ENCODE measurements at regions not wholly inside any gene's neighbourhood (a gene's known extent, or its start where the extent isn't known, plus 50 kb on each side); places are given as distances from the start of the nearest gene placed in this dataset.

DNA sequence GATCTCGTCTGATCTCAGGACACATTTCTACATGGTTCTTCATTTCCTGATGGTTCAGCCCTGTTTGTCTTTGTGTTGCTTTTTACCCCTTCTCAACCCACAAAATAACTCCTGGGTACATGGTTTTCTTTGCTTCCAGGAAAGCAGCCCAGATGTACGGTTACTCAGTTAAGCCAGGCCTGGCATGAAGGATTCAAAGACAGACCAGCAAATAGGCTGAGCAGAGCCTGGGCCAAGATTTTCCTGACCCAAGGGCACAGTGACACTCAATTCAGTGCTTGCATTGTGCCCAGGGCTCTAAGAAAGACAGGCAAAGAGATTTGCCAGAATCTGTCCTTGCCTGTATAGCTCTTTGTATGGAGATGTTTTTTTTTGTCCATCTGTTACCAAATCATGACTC is 340.8 kb upstream of the KIAA1217 start (continued):
- TF ChIP-seq, protein P1, sequence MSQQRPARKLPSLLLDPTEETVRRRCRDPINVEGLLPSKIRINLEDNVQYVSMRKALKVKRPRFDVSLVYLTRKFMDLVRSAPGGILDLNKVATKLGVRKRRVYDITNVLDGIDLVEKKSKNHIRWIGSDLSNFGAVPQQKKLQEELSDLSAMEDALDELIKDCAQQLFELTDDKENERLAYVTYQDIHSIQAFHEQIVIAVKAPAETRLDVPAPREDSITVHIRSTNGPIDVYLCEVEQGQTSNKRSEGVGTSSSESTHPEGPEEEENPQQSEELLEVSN (IDR thresholded peaks at IDR 0.05) = no peak
- TF ChIP-seq, protein P2, sequence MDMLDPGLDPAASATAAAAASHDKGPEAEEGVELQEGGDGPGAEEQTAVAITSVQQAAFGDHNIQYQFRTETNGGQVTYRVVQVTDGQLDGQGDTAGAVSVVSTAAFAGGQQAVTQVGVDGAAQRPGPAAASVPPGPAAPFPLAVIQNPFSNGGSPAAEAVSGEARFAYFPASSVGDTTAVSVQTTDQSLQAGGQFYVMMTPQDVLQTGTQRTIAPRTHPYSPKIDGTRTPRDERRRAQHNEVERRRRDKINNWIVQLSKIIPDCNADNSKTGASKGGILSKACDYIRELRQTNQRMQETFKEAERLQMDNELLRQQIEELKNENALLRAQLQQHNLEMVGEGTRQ (IDR thresholded peaks at IDR 0.05; ENCODE audit: low read length) = no peak
